Activated effector memory CD4-positive, alpha-beta T cell treated with Interleukin-2 at 50 U/mL for 16 hours (primary cell): ENCODE measurements at regions not wholly inside any gene's neighbourhood (a gene's known extent, or its start where the extent isn't known, plus 50 kb on each side); places are given as distances from the start of the nearest gene placed in this dataset.

ENCODE experiments used
- DNase-seq: peaks from one replicate; pipeline ENCODE4 v3.0.0-alpha.2; 2020

GRCh38 chr3:17938313-17938712 lies 195.9 kb upstream of the TBC1D5 start:
- no peak for DNase-seq

GRCh38 chr3:17936736-17937480 lies 194.5 kb upstream of the TBC1D5 start:
- no peak for DNase-seq

GRCh38 chr3:17935222-17935621 lies 192.8 kb upstream of the TBC1D5 start:
- DNase-seq, result no peak

- DNase-seq, result no peak
These were observed 189.8 kb upstream of the TBC1D5 start for GRCh38 chr3:17932136-17932771.

- DNase-seq, result no peak
These were observed 188.7 kb upstream of the TBC1D5 start for GRCh38 chr3:17931131-17931530.

GRCh38 chr3:17928502-17929145 lies 186.2 kb upstream of the TBC1D5 start:
- DNase-seq, result no peak

- DNase-seq, result no peak
These were observed 184.6 kb upstream of the TBC1D5 start for GRCh38 chr3:17927036-17927435.

GRCh38 chr3:17915341-17915740 lies 172.9 kb upstream of the TBC1D5 start:
- no peak for DNase-seq

GRCh38 chr3:17913359-17913758 lies 170.9 kb upstream of the TBC1D5 start:
- DNase-seq, result no peak

GRCh38 chr3:17911986-17912760 lies 169.7 kb upstream of the TBC1D5 start:
- no peak for DNase-seq

- DNase-seq, result no peak
These were observed 168.5 kb upstream of the TBC1D5 start for GRCh38 chr3:17910922-17911321.

- DNase-seq, result no peak
These were observed 167.3 kb upstream of the TBC1D5 start for GRCh38 chr3:17909714-17910113.

- no peak for DNase-seq
These were observed 166.2 kb upstream of the TBC1D5 start for GRCh38 chr3:17908399-17909191.

GRCh38 chr3:17905996-17906395 lies 163.6 kb upstream of the TBC1D5 start:
- DNase-seq, result no peak

GRCh38 chr3:17901893-17902292 lies 159.5 kb upstream of the TBC1D5 start:
- no peak for DNase-seq

GRCh38 chr3:17894434-17895060 lies 152.1 kb upstream of the TBC1D5 start:
- no peak for DNase-seq

GRCh38 chr3:17891139-17891856 lies 148.9 kb upstream of the TBC1D5 start:
- DNase-seq, result no peak

GRCh38 chr3:17885986-17886385 lies 143.6 kb upstream of the TBC1D5 start:
- no peak for DNase-seq

GRCh38 chr3:17882981-17883380 lies 140.6 kb upstream of the TBC1D5 start:
- no peak for DNase-seq

GRCh38 chr3:17877299-17877698 lies 134.9 kb upstream of the TBC1D5 start:
- no peak for DNase-seq

- no peak for DNase-seq
These were observed 132.2 kb upstream of the TBC1D5 start for GRCh38 chr3:17874636-17875035.
